Common myeloid progenitor, CD34-positive (primary cell): ENCODE measurements at regions not wholly inside any gene's neighbourhood (a gene's known extent, or its start where the extent isn't known, plus 50 kb on each side); places are given as distances from the start of the nearest gene placed in this dataset.

Experiments used
- CTCF ChIA-PET: fragments of 350-600 bp; sonication (Branson Sonifier 250); formaldehyde crosslinking; loops from one replicate; lab custom pipeline; 2021; ENCODE audit warnings: antibody characterized with exemption; lab: Charles Lee
- POLR2A ChIA-PET: fragments of 350-600 bp; sonication (Branson Sonifier 250); formaldehyde crosslinking; loops from one replicate; lab custom pipeline; 2021; ENCODE audit warnings: antibody characterized with exemption; lab: Charles Lee
- DNase-seq, 3 donors: peaks; one replicate each; pipeline versions ENCODE4 v3.0.0 to v3.0.0-alpha.2; 2013
- H3K27ac ChIP-seq, 2 experiments: 1 replicate in 1 of 2; 2 replicates in 1 of 2; pipeline ENCODE4 v1.7.0; 2013; ENCODE audit warnings: inconsistent platforms in 2 of 2, low read length in 2 of 2, mild to moderate bottlenecking in 2 of 2, low read depth in 1 of 2, moderate library complexity in 1 of 2; ENCODE audit not compliant: severe bottlenecking in 2 of 2, insufficient read depth in 1 of 2, poor library complexity in 1 of 2
- H3K27me3 ChIP-seq, 5 experiments: replicated peaks in 2 of 5; 1 replicate in 3 of 5; 2 replicates in 2 of 5; pipeline versions ENCODE4 v1.6.1 to v1.7.0; 2013; ENCODE audit warnings: low read length in 4 of 5, mild to moderate bottlenecking in 2 of 5, moderate library complexity in 2 of 5, inconsistent platforms in 1 of 5; ENCODE audit not compliant: insufficient read depth in 5 of 5, control insufficient read depth in 4 of 5
- H3K36me3 ChIP-seq, 4 experiments: 1 replicate in 2 of 4; 2 replicates in 2 of 4; pipeline versions ENCODE4 v1.6.1 to v1.7.0; 2013; ENCODE audit warnings: low read length in 3 of 4, control low read depth in 1 of 4, mild to moderate bottlenecking in 1 of 4; ENCODE audit not compliant: control insufficient read depth in 4 of 4, insufficient read depth in 4 of 4
- H3K4me1 ChIP-seq, 4 experiments: 1 replicate in 3 of 4; 2 replicates in 1 of 4; pipeline versions ENCODE4 v1.6.1 to v1.7.1; 2013; ENCODE audit warnings: low read length in 3 of 4, mild to moderate bottlenecking in 3 of 4, control low read depth in 1 of 4, inconsistent platforms in 1 of 4, moderate library complexity in 1 of 4; ENCODE audit not compliant: control insufficient read depth in 4 of 4, insufficient read depth in 4 of 4; ENCODE audit errors: control extremely low read depth in 1 of 4
- H3K4me3 ChIP-seq, 7 experiments: 1 replicate in 4 of 7; 2 replicates in 3 of 7; pipeline versions ENCODE4 v1.5.1 to v1.7.0; 2013; ENCODE audit warnings: mild to moderate bottlenecking in 7 of 7, low read length in 6 of 7, moderate library complexity in 6 of 7, inconsistent platforms in 2 of 7, low read depth in 2 of 7, control low read depth in 1 of 7; ENCODE audit not compliant: insufficient read depth in 4 of 7, control insufficient read depth in 1 of 7; ENCODE audit errors: extremely low read depth in 1 of 7
- H3K9me3 ChIP-seq, 5 experiments: 1 replicate in 4 of 5; 2 replicates in 1 of 5; pipeline versions ENCODE4 v1.6.1 to v1.7.1; 2013; ENCODE audit warnings: low read length in 4 of 5, mild to moderate bottlenecking in 2 of 5, inconsistent platforms in 1 of 5, low read depth in 1 of 5, moderate library complexity in 1 of 5; ENCODE audit not compliant: control insufficient read depth in 4 of 5, insufficient read depth in 2 of 5; ENCODE audit errors: control extremely low read depth in 1 of 5
- WGBS: methylation state at CpG from one replicate; pipeline ENCODE4 v1.1.5; 2013; ENCODE audit not compliant: insufficient coverage; 5-methylcytosine and 5-hydroxymethylcytosine counted together

- peaks cover 0 to 2% (median 0%) of the 10 kb centered on the region in 5 experiments for H3K9me3 ChIP-seq
- no peaks in the 10 kb centered on the region for H3K27me3 ChIP-seq
- no peaks in the 10 kb centered on the region for H3K36me3 ChIP-seq
- H3K27ac ChIP-seq, result no peak overlapping the region
- peaks cover 0 to 6% (median 0%) of the 10 kb centered on the region in 4 experiments for H3K4me1 ChIP-seq
- DNase-seq, result peak in 1 of 3 donors; percentile 13
- ChIA-PET POLR2A (no interaction called here), CTCF (no interaction called here)
- H3K4me3 ChIP-seq, result no peak overlapping the region
Measured at GRCh38 chr5:125106881-125107280, 360.4 kb upstream of the ZNF608 start.

DNA sequence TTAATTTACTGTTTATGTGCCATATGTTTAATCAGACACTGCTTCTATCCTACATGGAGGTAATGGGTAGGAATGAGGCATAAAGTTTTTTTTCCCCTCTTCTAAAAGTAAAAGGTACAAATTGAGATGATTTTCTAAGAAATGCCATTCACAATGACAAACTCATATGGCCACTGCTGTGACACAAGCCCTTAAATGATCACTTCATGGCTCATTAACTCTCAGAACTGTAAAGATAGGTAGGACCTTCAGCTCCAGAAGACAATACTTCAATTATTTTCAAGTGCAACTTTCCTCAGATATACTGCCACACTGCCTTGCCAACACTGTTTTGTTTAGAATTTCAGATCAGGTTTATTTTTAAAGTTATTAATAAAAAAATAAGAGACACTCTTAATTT, 362.9 kb upstream of the ZNF608 start:
- H3K27ac ChIP-seq, result no peak overlapping the region
- CTCF ChIA-PET, result no interaction called here
- POLR2A ChIA-PET, result no interaction called here
- H3K36me3 ChIP-seq, result no peaks in the 10 kb centered on the region
- DNase-seq, result no peak
- no peak overlapping the region for H3K4me3 ChIP-seq
- peaks cover 0 to 6% (median 0%) of the 10 kb centered on the region in 4 experiments for H3K4me1 ChIP-seq
- H3K9me3 ChIP-seq, result peaks cover 0 to 2% (median 0%) of the 10 kb centered on the region in 5 experiments
- H3K27me3 ChIP-seq, result no peaks in the 10 kb centered on the region

- ChIA-PET CTCF (no interaction called here), POLR2A (no interaction called here)
- WGBS, result no CpG with 5 or more reads among the region's 1 CpG
- H3K4me1 ChIP-seq, result peaks cover 0 to 6% (median 0%) of the 10 kb centered on the region in 4 experiments
- H3K27ac ChIP-seq, result no peak overlapping the region
- H3K27me3 ChIP-seq, result no peaks in the 10 kb centered on the region
- no peaks in the 10 kb centered on the region for H3K36me3 ChIP-seq
- H3K4me3 ChIP-seq, result no peak overlapping the region
- peaks cover 0 to 2% (median 0%) of the 10 kb centered on the region in 5 experiments for H3K9me3 ChIP-seq
- DNase-seq, result no peak
Measured at GRCh38 chr5:125109816-125110215, 363.4 kb upstream of the ZNF608 start.

- ChIA-PET POLR2A (no interaction called here), CTCF (no interaction called here)
- 100% methylated on average over 1 of the region's 2 CpGs for WGBS
- H3K4me1 ChIP-seq, result peaks cover 0 to 2% (median 0%) of the 10 kb centered on the region in 4 experiments
- H3K27ac ChIP-seq, result no peak overlapping the region
- peaks cover 0 to 2% (median 0%) of the 10 kb centered on the region in 5 experiments for H3K9me3 ChIP-seq
- no peak for DNase-seq
- H3K27me3 ChIP-seq, result no peaks in the 10 kb centered on the region
- H3K36me3 ChIP-seq, result no peaks in the 10 kb centered on the region
- H3K4me3 ChIP-seq, result no peak overlapping the region
Measured at GRCh38 chr5:125112196-125112595, 365.8 kb upstream of the ZNF608 start.

DNA sequence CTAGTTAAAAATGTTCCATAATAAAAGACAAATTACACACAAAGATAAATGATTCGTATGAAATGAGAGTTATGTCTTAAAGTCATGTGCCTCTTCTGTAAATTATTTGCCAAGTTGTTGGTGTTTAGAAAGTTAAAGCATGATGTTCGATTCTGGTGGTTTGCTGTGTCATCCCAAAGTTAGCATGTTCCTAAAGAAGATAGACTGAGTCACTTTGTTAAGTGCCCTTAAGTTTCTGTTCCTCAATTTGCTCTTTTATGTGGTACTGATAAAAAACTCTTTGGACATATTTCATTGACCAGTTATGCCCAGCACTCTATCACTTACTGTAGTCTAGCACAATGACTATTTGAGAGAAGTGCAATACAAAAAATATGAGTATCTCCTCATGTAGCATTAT, 366.9 kb upstream of the ZNF608 start:
- 100% methylated on average over 1 of the region's 2 CpGs for WGBS
- H3K36me3 ChIP-seq, result no peaks in the 10 kb centered on the region
- H3K9me3 ChIP-seq, result peaks cover 0 to 2% (median 0%) of the 10 kb centered on the region in 5 experiments
- no peaks in the 10 kb centered on the region for H3K27me3 ChIP-seq
- no peaks in the 10 kb centered on the region for H3K4me1 ChIP-seq
- peak in 1 of 3 donors; percentile 0 for DNase-seq
- ChIA-PET CTCF (no interaction called here), POLR2A (no interaction called here)
- H3K27ac ChIP-seq, result no peak overlapping the region
- no peak overlapping the region for H3K4me3 ChIP-seq

DNA sequence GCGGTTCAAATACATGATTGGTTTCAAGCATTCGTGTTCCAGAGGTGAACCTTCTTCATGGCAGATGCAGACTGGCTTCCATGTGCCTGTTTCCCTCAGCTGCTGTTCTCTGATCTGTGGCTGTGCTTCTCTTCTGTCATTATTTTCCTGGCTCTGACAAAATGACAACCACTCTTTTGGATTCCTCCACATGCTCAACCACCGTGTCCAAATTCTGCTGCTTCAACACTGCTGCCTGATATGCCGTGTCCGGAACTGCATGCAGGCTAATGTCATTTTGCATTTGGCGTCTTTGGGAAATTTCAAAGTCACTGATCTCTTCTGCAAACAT, 368.7 kb upstream of the ZNF608 start:
- ChIA-PET POLR2A (no interaction called here), CTCF (no interaction called here)
- DNase-seq, result no peak
- no peaks in the 10 kb centered on the region for H3K36me3 ChIP-seq
- no peak overlapping the region for H3K27ac ChIP-seq
- H3K27me3 ChIP-seq, result no peaks in the 10 kb centered on the region
- WGBS, result 98% methylated on average over 6 of the region's 6 CpGs
- H3K9me3 ChIP-seq, result peaks cover 0 to 2% (median 0%) of the 10 kb centered on the region in 5 experiments
- H3K4me1 ChIP-seq, result no peaks in the 10 kb centered on the region
- H3K4me3 ChIP-seq, result no peak overlapping the region

GRCh38 chr5:125117566-125117965, 371.1 kb upstream of the ZNF608 start:
- Histone ChIP-seq H3K27me3 (no peaks in the 10 kb centered on the region), H3K9me3 (peaks cover 0 to under 1% (median 0%) of the 10 kb centered on the region in 5 experiments), H3K36me3 (no peaks in the 10 kb centered on the region), H3K4me3 (no peak overlapping the region), H3K27ac (no peak overlapping the region), H3K4me1 (no peaks in the 10 kb centered on the region)
- ChIA-PET CTCF (no interaction called here), POLR2A (no interaction called here)
- no peak for DNase-seq
- 74% methylated on average over 5 of the region's 6 CpGs for WGBS
